ENCODE measurements at regions not wholly inside any gene's neighbourhood (a gene's known extent, or its start where the extent isn't known, plus 50 kb on each side); places are given as distances from the start of the nearest gene placed in this dataset.

GRCh38 chr2:235201756-235202155 is 249.9 kb downstream of the SH3BP4 start (continued):
- TF ChIP-seq TSHZ1 (tag by site-specific recombination; IDR thresholded peaks at IDR 0.05; ENCODE audit: borderline replicate concordance) (no peak), KLF8 (tag by site-specific recombination; IDR thresholded peaks at IDR 0.05) (no peak), ZNF239 (tag by site-specific recombination; IDR thresholded peaks at IDR 0.05) (no peak), SCRT2 (tag by site-specific recombination; IDR thresholded peaks at IDR 0.05) (no peak), SP7 (tag by site-specific recombination; IDR thresholded peaks at IDR 0.05) (no peak), ZNF658 (tag by site-specific recombination; IDR thresholded peaks at IDR 0.05) (no peak), ZNF302 (tag by site-specific recombination; IDR thresholded peaks at IDR 0.05; ENCODE audit: low read depth) (no peak), KLF1 (tag by site-specific recombination; IDR thresholded peaks at IDR 0.05) (no peak), IKZF3 (tag by site-specific recombination; IDR thresholded peaks at IDR 0.05) (no peak), ZNF366 (tag by site-specific recombination; conservative IDR thresholded peaks at IDR 0.05) (no peak)

GRCh38 chr2:235204948-235205347 is 253.1 kb downstream of the SH3BP4 start:
- TF ChIP-seq ZNF202 (tag by site-specific recombination; IDR thresholded peaks at IDR 0.05; ENCODE audit: borderline replicate concordance), result no peak
- TF ChIP-seq, protein P1, sequence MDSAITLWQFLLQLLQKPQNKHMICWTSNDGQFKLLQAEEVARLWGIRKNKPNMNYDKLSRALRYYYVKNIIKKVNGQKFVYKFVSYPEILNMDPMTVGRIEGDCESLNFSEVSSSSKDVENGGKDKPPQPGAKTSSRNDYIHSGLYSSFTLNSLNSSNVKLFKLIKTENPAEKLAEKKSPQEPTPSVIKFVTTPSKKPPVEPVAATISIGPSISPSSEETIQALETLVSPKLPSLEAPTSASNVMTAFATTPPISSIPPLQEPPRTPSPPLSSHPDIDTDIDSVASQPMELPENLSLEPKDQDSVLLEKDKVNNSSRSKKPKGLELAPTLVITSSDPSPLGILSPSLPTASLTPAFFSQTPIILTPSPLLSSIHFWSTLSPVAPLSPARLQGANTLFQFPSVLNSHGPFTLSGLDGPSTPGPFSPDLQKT (IDR thresholded peaks at IDR 0.05; ENCODE audit: borderline replicate concordance, low read depth, low read length), result no peak
- CTCF ChIA-PET, result interaction anchor here (0.6 kb wide), 1 partner anchor 384 kb away, joined by 4 read pairs; no protein-coding TSS in a partner anchor
- Histone ChIP-seq H3K9me3 (ENCODE audit: control insufficient read depth, insufficient read depth, low read depth, low read length) (no peaks in the 10 kb centered on the region), H3K27ac (ENCODE audit: extremely low read depth, low read depth, low read length) (no peak overlapping the region), H3K36me3 (ENCODE audit: control insufficient read depth in 2 of 2, insufficient read depth in 1 of 2, low read length in 2 of 2) (no peaks in the 10 kb centered on the region), H3K4me3 (ENCODE audit: low read depth, low read length) (no peak overlapping the region), H3K4me1 (ENCODE audit: control insufficient read depth, insufficient read depth, low read length) (no peaks in the 10 kb centered on the region)
- POLR2A ChIA-PET, result no interaction called here

- no peak overlapping the region for H3K4me3 ChIP-seq (ENCODE audit: low read depth, low read length)
- POLR2A ChIA-PET, result no interaction called here
- CTCF ChIA-PET, result no interaction called here
- H3K27ac ChIP-seq (ENCODE audit: extremely low read depth, low read depth, low read length), result no peak overlapping the region
- no peaks in the 10 kb centered on the region for H3K9me3 ChIP-seq (ENCODE audit: control insufficient read depth, insufficient read depth, low read depth, low read length)
- no peaks in the 10 kb centered on the region for H3K36me3 ChIP-seq (ENCODE audit: control insufficient read depth in 2 of 2, insufficient read depth in 1 of 2, low read length in 2 of 2)
- H3K4me1 ChIP-seq (ENCODE audit: control insufficient read depth, insufficient read depth, low read length), result no peaks in the 10 kb centered on the region
- TF ChIP-seq, protein P2, sequence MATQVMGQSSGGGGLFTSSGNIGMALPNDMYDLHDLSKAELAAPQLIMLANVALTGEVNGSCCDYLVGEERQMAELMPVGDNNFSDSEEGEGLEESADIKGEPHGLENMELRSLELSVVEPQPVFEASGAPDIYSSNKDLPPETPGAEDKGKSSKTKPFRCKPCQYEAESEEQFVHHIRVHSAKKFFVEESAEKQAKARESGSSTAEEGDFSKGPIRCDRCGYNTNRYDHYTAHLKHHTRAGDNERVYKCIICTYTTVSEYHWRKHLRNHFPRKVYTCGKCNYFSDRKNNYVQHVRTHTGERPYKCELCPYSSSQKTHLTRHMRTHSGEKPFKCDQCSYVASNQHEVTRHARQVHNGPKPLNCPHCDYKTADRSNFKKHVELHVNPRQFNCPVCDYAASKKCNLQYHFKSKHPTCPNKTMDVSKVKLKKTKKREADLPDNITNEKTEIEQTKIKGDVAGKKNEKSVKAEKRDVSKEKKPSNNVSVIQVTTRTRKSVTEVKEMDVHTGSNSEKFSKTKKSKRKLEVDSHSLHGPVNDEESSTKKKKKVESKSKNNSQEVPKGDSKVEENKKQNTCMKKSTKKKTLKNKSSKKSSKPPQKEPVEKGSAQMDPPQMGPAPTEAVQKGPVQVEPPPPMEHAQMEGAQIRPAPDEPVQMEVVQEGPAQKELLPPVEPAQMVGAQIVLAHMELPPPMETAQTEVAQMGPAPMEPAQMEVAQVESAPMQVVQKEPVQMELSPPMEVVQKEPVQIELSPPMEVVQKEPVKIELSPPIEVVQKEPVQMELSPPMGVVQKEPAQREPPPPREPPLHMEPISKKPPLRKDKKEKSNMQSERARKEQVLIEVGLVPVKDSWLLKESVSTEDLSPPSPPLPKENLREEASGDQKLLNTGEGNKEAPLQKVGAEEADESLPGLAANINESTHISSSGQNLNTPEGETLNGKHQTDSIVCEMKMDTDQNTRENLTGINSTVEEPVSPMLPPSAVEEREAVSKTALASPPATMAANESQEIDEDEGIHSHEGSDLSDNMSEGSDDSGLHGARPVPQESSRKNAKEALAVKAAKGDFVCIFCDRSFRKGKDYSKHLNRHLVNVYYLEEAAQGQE (tag by site-specific recombination; IDR thresholded peaks at IDR 0.05), result no peak
- TF ChIP-seq SP3 (tag by site-specific recombination; IDR thresholded peaks at IDR 0.05) (no peak), MEIS1 (CRISPR knock-in tag; IDR thresholded peaks at IDR 0.05; ENCODE audit: borderline replicate concordance) (no peak), SCRT2 (tag by site-specific recombination; IDR thresholded peaks at IDR 0.05) (no peak), ZNF692 (tag by site-specific recombination; IDR thresholded peaks at IDR 0.05) (no peak), ZNF174 (tag by site-specific recombination; IDR thresholded peaks at IDR 0.05) (no peak), ZNF664 (tag by site-specific recombination; IDR thresholded peaks at IDR 0.05) (no peak), KLF16 (tag by site-specific recombination; IDR thresholded peaks at IDR 0.05) (no peak), ZNF785 (tag by site-specific recombination; IDR thresholded peaks at IDR 0.05) (no peak), ZNF544 (tag by site-specific recombination; IDR thresholded peaks at IDR 0.05) (no peak), ZNF140 (tag by site-specific recombination; IDR thresholded peaks at IDR 0.05) (no peak)
- TF ChIP-seq, protein P3, sequence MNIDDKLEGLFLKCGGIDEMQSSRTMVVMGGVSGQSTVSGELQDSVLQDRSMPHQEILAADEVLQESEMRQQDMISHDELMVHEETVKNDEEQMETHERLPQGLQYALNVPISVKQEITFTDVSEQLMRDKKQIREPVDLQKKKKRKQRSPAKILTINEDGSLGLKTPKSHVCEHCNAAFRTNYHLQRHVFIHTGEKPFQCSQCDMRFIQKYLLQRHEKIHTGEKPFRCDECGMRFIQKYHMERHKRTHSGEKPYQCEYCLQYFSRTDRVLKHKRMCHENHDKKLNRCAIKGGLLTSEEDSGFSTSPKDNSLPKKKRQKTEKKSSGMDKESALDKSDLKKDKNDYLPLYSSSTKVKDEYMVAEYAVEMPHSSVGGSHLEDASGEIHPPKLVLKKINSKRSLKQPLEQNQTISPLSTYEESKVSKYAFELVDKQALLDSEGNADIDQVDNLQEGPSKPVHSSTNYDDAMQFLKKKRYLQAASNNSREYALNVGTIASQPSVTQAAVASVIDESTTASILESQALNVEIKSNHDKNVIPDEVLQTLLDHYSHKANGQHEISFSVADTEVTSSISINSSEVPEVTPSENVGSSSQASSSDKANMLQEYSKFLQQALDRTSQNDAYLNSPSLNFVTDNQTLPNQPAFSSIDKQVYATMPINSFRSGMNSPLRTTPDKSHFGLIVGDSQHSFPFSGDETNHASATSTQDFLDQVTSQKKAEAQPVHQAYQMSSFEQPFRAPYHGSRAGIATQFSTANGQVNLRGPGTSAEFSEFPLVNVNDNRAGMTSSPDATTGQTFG (tag by site-specific recombination; IDR thresholded peaks at IDR 0.05; ENCODE audit: borderline replicate concordance), result no peak
Measured at GRCh38 chr2:235206399-235206798, 254.6 kb downstream of the SH3BP4 start.

Data from HEK293 (cell line).